Neural progenitor cell (in vitro differentiated cells): ENCODE measurements at regions not wholly inside any gene's neighbourhood (a gene's known extent, or its start where the extent isn't known, plus 50 kb on each side); places are given as distances from the start of the nearest gene placed in this dataset.

Experiments
- DNase-seq: peaks from one replicate; pipeline ENCODE4 v3.0.0-alpha.2; 2016; ENCODE audit warnings: low spot score
- H2AFZ ChIP-seq: fragments of 200-600 bp; sonication (generic); replicated peaks from 2 replicates; pipeline ENCODE4 v1.6.1; 2016; ENCODE audit warnings: antibody characterized with exemption
- H3F3A ChIP-seq: fragments of 200-600 bp; sonication (generic); 2 replicates; pipeline ENCODE4 v1.6.1; 2016; ENCODE audit warnings: antibody characterized with exemption, low read depth
- H3K27ac ChIP-seq: fragments of 200-600 bp; sonication (generic); 2 replicates; pipeline ENCODE4 v1.5.1; 2016; ENCODE audit warnings: mild to moderate bottlenecking
- H3K27me3 ChIP-seq: fragments of 200-600 bp; sonication (generic); 2 replicates; pipeline ENCODE4 v1.6.1; 2016; ENCODE audit warnings: mild to moderate bottlenecking, moderate library complexity
- H3K36me3 ChIP-seq: fragments of 200-600 bp; sonication (generic); 2 replicates; pipeline ENCODE4 v1.5.1; 2016
- H3K4me1 ChIP-seq: fragments of 200-600 bp; sonication (generic); 2 replicates; pipeline ENCODE4 v1.6.1; 2016; ENCODE audit warnings: mixed run types
- H3K4me2 ChIP-seq: fragments of 200-600 bp; sonication (generic); 2 replicates; pipeline ENCODE4 v1.6.1; 2016
- H3K4me3 ChIP-seq: fragments of 200-600 bp; sonication (generic); 2 replicates; pipeline ENCODE4 v1.5.1; 2016
- H3K79me2 ChIP-seq: fragments of 200-600 bp; sonication (generic); 2 replicates; pipeline ENCODE4 v1.6.1; 2016; ENCODE audit warnings: low read depth
- H3K9ac ChIP-seq: fragments of 200-600 bp; sonication (generic); 2 replicates; pipeline ENCODE4 v1.6.1; 2016
- H3K9me3 ChIP-seq: fragments of 200-600 bp; sonication (generic); 2 replicates; pipeline ENCODE4 v1.5.1; 2016; ENCODE audit warnings: low read depth
- H4K20me1 ChIP-seq: fragments of 200-600 bp; sonication (generic); 2 replicates; pipeline ENCODE4 v1.6.1; 2016; ENCODE audit warnings: low read depth
- H3K27ac Mint-ChIP-seq: 3 replicates; pipeline ENCODE4 v1.8.0; 2021; ENCODE audit warnings: mixed read lengths
- H3K27me3 Mint-ChIP-seq: 2 replicates; pipeline ENCODE4 v1.8.0; 2022; ENCODE audit warnings: low read depth, mild to moderate bottlenecking, inconsistent platforms, moderate library complexity, mixed read lengths; ENCODE audit not compliant: insufficient read depth
- H3K36me3 Mint-ChIP-seq: 3 replicates; pipeline ENCODE4 v1.8.0; 2021; ENCODE audit warnings: mixed read lengths
- H3K4me1 Mint-ChIP-seq: 3 replicates; pipeline ENCODE4 v1.8.0; 2021; ENCODE audit warnings: mixed read lengths
- H3K4me3 Mint-ChIP-seq: 3 replicates; pipeline ENCODE4 v1.8.0; 2021; ENCODE audit warnings: mild to moderate bottlenecking, moderate library complexity, mixed read lengths
- H3K9me3 Mint-ChIP-seq: 3 replicates; pipeline ENCODE4 v1.8.0; 2020; ENCODE audit warnings: mixed read lengths
- EZH2 ChIP-seq: fragments of 200-600 bp; sonication (generic); IDR thresholded peaks from 2 replicates; pipeline ENCODE4 v1.6.1; 2017; ENCODE audit warnings: antibody characterized with exemption, mild to moderate bottlenecking, moderate library complexity
- EZH2phosphoT487 ChIP-seq: fragments of 200-600 bp; sonication (generic); IDR thresholded peaks from 2 replicates; pipeline ENCODE4 v1.6.1; 2017; ENCODE audit warnings: antibody characterized with exemption
- TF ChIP-seq, protein P1 (sequence below): fragments of 200-600 bp; sonication (generic); IDR thresholded peaks from 2 replicates; pipeline ENCODE4 v1.5.1; 2017; ENCODE audit warnings: antibody characterized with exemption, mild to moderate bottlenecking

DNA sequence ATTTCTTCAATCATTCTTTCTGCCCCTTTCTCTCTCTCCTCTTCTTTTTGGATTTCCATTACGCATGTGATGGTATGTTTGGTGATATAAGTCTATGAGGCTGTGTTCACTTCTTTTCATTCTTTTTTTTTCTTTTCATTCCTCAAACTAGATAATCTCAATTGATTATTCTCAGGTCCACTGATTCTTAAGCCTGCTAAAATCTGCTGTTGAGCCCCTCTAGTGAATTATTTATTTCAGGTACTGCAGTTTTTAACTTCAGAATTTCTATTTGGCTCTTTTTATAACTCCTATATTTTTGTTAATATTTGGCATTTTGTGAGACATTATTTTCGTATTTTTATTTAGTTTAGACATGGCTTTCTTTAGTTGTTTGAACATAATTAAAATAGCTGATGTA lies 671.3 kb upstream of the NECTIN3 start:
- H3K27ac ChIP-seq, result no peak overlapping the region
- H3K27ac Mint-ChIP-seq, result no peak overlapping the region
- H3K79me2 ChIP-seq, result no peaks in the 10 kb centered on the region

DNA sequence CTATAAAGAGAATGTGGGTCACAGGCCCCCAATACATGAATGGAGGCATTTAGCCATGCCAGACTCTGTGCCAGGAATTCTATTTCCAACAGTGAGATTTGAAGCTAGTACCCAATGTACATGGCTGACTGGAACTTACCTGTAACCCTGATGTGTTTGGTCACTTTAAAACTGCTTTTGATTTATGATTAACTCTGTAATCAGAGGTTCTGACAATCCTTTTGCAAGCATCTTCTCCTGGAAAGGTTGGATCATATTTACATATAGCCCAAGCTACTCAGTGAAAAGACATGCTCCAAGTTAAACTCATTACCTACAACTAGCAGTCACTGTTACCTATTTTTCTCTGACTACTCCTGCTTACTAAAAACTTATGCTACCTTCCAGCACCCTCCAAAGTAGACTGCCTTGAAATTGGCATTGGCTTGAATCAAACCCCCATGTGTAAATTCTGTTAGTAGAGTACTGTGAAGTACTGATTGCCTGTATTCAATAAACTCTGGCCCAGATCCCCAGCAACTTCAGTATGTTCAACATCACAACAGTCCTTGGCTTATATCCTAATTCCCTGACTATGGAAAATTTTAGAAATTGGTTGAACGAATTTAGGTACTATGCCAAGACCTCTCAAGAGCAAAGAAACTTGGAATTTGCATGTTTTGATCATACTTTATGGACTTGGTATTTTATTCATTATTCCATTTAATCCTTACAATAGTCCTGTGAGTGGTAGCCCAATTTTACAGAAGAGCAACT lies 665.6 kb upstream of the NECTIN3 start:
- no peak overlapping the region for H3K4me3 ChIP-seq
- H3K9me3 ChIP-seq, result no peaks in the 10 kb centered on the region
- H3F3A ChIP-seq, result no peaks in the 10 kb centered on the region
- H3K27ac ChIP-seq, result no peak overlapping the region
- H3K4me2 ChIP-seq, result no peak overlapping the region
- no peak overlapping the region for H2AFZ ChIP-seq
- no peaks in the 10 kb centered on the region for H3K4me1 Mint-ChIP-seq
- DNase-seq, result no peak
- no peak overlapping the region for H3K4me3 Mint-ChIP-seq
- H3K9ac ChIP-seq, result no peak overlapping the region
- no peaks in the 10 kb centered on the region for H3K27me3 Mint-ChIP-seq
- H3K27me3 ChIP-seq, result no peaks in the 10 kb centered on the region
- H3K79me2 ChIP-seq, result no peaks in the 10 kb centered on the region
- TF ChIP-seq, protein P1, sequence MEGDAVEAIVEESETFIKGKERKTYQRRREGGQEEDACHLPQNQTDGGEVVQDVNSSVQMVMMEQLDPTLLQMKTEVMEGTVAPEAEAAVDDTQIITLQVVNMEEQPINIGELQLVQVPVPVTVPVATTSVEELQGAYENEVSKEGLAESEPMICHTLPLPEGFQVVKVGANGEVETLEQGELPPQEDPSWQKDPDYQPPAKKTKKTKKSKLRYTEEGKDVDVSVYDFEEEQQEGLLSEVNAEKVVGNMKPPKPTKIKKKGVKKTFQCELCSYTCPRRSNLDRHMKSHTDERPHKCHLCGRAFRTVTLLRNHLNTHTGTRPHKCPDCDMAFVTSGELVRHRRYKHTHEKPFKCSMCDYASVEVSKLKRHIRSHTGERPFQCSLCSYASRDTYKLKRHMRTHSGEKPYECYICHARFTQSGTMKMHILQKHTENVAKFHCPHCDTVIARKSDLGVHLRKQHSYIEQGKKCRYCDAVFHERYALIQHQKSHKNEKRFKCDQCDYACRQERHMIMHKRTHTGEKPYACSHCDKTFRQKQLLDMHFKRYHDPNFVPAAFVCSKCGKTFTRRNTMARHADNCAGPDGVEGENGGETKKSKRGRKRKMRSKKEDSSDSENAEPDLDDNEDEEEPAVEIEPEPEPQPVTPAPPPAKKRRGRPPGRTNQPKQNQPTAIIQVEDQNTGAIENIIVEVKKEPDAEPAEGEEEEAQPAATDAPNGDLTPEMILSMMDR, result no peak
- TF ChIP-seq EZH2, result no peak
- TF ChIP-seq EZH2phosphoT487, result no peak
- no peaks in the 10 kb centered on the region for H4K20me1 ChIP-seq
- H3K9me3 Mint-ChIP-seq, result no peaks in the 10 kb centered on the region
- no peaks in the 10 kb centered on the region for H3K36me3 ChIP-seq
- no peaks in the 10 kb centered on the region for H3K4me1 ChIP-seq
- H3K27ac Mint-ChIP-seq, result no peak overlapping the region
- no peaks in the 10 kb centered on the region for H3K36me3 Mint-ChIP-seq

More for the DNA sequence above, 671.3 kb upstream of the NECTIN3 start:
- Mint-ChIP-seq H3K4me3 (no peak overlapping the region), H3K4me1 (no peaks in the 10 kb centered on the region), H3K9me3 (peaks cover 10% of the 10 kb centered on the region), H3K27me3 (no peaks in the 10 kb centered on the region), H3K36me3 (peaks cover 2% of the 10 kb centered on the region)
- TF ChIP-seq EZH2, result no peak
- TF ChIP-seq EZH2phosphoT487, result no peak
- TF ChIP-seq, protein P1, result no peak
- Histone ChIP-seq H3K9me3 (no peaks in the 10 kb centered on the region), H3K27me3 (no peaks in the 10 kb centered on the region), H3K4me1 (no peaks in the 10 kb centered on the region), H3K4me3 (no peak overlapping the region), H3K36me3 (no peaks in the 10 kb centered on the region), H4K20me1 (no peaks in the 10 kb centered on the region), H3K4me2 (no peak overlapping the region), H2AFZ (no peak overlapping the region), H3K9ac (no peak overlapping the region), H3F3A (no peaks in the 10 kb centered on the region)
- DNase-seq, result no peak

DNA sequence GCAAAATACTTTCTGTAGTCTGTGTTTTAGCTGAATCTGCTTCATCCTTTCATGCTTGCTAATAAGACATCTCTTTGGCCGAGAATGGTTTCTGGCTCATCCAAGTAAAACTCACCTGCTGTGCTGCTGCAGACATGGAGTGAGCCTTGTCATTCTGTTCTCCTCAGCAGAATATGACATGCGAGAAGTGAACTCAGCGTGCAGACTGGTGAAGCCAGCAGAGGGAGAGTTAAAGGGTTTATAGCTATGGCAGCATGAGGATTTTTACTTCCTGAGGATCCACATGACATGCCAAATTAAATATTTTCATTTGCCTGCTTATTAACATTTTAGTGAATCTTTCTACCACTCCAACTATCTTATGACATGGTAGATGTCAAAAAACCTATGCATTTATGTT lies 658.4 kb upstream of the NECTIN3 start:
- Mint-ChIP-seq H3K9me3 (no peaks in the 10 kb centered on the region), H3K4me1 (peaks cover 20% of the 10 kb centered on the region), H3K27ac (no peak overlapping the region), H3K4me3 (no peak overlapping the region), H3K36me3 (no peaks in the 10 kb centered on the region), H3K27me3 (no peaks in the 10 kb centered on the region)
- no peak overlapping the region for H3K27ac ChIP-seq
- no peak overlapping the region for H3K9ac ChIP-seq
- H3K9me3 ChIP-seq, result no peaks in the 10 kb centered on the region
- H3K4me3 ChIP-seq, result no peak overlapping the region
- H4K20me1 ChIP-seq, result no peaks in the 10 kb centered on the region
- TF ChIP-seq EZH2phosphoT487 (no peak), EZH2 (no peak)
- TF ChIP-seq, protein P1, result no peak
- no peaks in the 10 kb centered on the region for H3K79me2 ChIP-seq
- no peaks in the 10 kb centered on the region for H3K27me3 ChIP-seq
- DNase-seq, result no peak
- H2AFZ ChIP-seq, result no peak overlapping the region
- no peaks in the 10 kb centered on the region for H3K4me1 ChIP-seq
- no peaks in the 10 kb centered on the region for H3F3A ChIP-seq
- no peaks in the 10 kb centered on the region for H3K36me3 ChIP-seq
- H3K4me2 ChIP-seq, result no peak overlapping the region
